Keratinocyte (primary cell): ENCODE measurements at regions not wholly inside any gene's neighbourhood (a gene's known extent, or its start where the extent isn't known, plus 50 kb on each side); places are given as distances from the start of the nearest gene placed in this dataset.

ENCODE experiments used
- DNase-seq: peaks from one replicate; pipeline ENCODE4 v3.0.0-alpha.2; 2011; ENCODE audit warnings: low read depth, missing footprints, low spot score
- FAIRE-seq: peaks from 2 replicates; lab custom pipeline; 2011; peaks lifted over from hg19 to GRCh38; lab: Jason Lieb, UNC
- H2AFZ ChIP-seq: 2 replicates; pipeline ENCODE4 v1.6.0; 2012; ENCODE audit warnings: low read length, control low read depth, inconsistent platforms; ENCODE audit not compliant: control insufficient read depth
- H3K27ac ChIP-seq: 2 replicates; pipeline ENCODE4 v1.5.1; 2011; ENCODE audit warnings: low read length; ENCODE audit not compliant: control insufficient read depth, insufficient read depth
- H3K27me3 ChIP-seq: 3 replicates; pipeline ENCODE4 v1.6.0; 2011; ENCODE audit warnings: low read length; ENCODE audit not compliant: control insufficient read depth, insufficient read depth; ENCODE audit errors: extremely low read depth
- H3K36me3 ChIP-seq, 2 experiments: 2 replicates in 1 of 2; 3 replicates in 1 of 2; pipeline ENCODE4 v1.5.1; 2011; ENCODE audit warnings: low read length in 2 of 2, mild to moderate bottlenecking in 1 of 2; ENCODE audit not compliant: control insufficient read depth in 2 of 2, insufficient read depth in 2 of 2; ENCODE audit errors: extremely low read depth in 1 of 2
- H3K4me1 ChIP-seq: 3 replicates; pipeline ENCODE4 v1.5.1; 2011; ENCODE audit warnings: low read length; ENCODE audit not compliant: control insufficient read depth, insufficient read depth; ENCODE audit errors: extremely low read depth
- H3K4me2 ChIP-seq: 3 replicates; pipeline ENCODE4 v1.6.0; 2011; ENCODE audit warnings: low read depth, low read length; ENCODE audit not compliant: control insufficient read depth, insufficient read depth; ENCODE audit errors: extremely low read depth
- H3K4me3 ChIP-seq, 3 experiments: fragments of 200-600 bp in 1 of 3; sonication (generic) in 1 of 3; 2 replicates in 2 of 3; 3 replicates in 1 of 3; pipeline ENCODE4 v1.5.1; 2011 to 2016; ENCODE audit warnings: low read length in 3 of 3, mild to moderate bottlenecking in 3 of 3, control low read depth in 2 of 3, inconsistent platforms in 1 of 3, low read depth in 1 of 3, mixed read lengths in 1 of 3, mixed run types in 1 of 3, moderate library complexity in 1 of 3; ENCODE audit not compliant: control insufficient read depth in 2 of 3, insufficient read depth in 2 of 3; ENCODE audit errors: extremely low read depth in 1 of 3
- H3K79me2 ChIP-seq: 2 replicates; pipeline ENCODE4 v1.6.0; 2012; ENCODE audit warnings: low read length; ENCODE audit not compliant: control insufficient read depth, insufficient read depth
- H3K9ac ChIP-seq: 3 replicates; pipeline ENCODE4 v1.6.0; 2011; ENCODE audit warnings: low read length; ENCODE audit not compliant: control insufficient read depth, insufficient read depth; ENCODE audit errors: extremely low read depth
- H3K9me1 ChIP-seq: 3 replicates; pipeline ENCODE4 v1.6.0; 2011; ENCODE audit warnings: low read length; ENCODE audit not compliant: control insufficient read depth, insufficient read depth; ENCODE audit errors: extremely low read depth
- H3K9me3 ChIP-seq: 2 replicates; pipeline ENCODE4 v1.5.1; 2012; ENCODE audit warnings: low read depth, low read length; ENCODE audit not compliant: control insufficient read depth
- H4K20me1 ChIP-seq: 3 replicates; pipeline ENCODE4 v1.6.0; 2011; ENCODE audit warnings: low read length; ENCODE audit not compliant: control insufficient read depth, insufficient read depth; ENCODE audit errors: extremely low read depth
- CTCF ChIP-seq, 3 experiments: IDR thresholded peaks in 1 of 3; conservative IDR thresholded peaks in 1 of 3; optimal IDR thresholded peaks in 1 of 3; 2 replicates in 2 of 3; 3 replicates in 1 of 3; pipeline versions ENCODE3 to v1.5.1; 2011; ENCODE audit warnings: low read length in 3 of 3, mild to moderate bottlenecking in 3 of 3, moderate library complexity in 2 of 3, control low read depth in 1 of 3, inconsistent platforms in 1 of 3; ENCODE audit not compliant: insufficient read depth in 2 of 3; ENCODE audit errors: extremely low read depth in 1 of 3
- EZH2 ChIP-seq: IDR thresholded peaks from one replicate; pipeline ENCODE4 v1.6.1; 2012; ENCODE audit warnings: inconsistent platforms, mild to moderate bottlenecking, low read length, moderate library complexity
- dilution Hi-C: fragments of 300-500 bp; cut with MboI; formaldehyde crosslinking; loops from one replicate; pipeline ENCODE4 v1.7.0; 2020; ENCODE audit warnings: low sequenced_read_pairs; ENCODE audit not compliant: extremely low pct_ligation_motif_present

GRCh38 chr6:137363805-137364138, 130.4 kb downstream of the OLIG3 start:
- no peaks in the 10 kb centered on the region for H3K9me3 ChIP-seq
- no peak overlapping the region for H3K27ac ChIP-seq
- H3K4me3 ChIP-seq: no peak overlapping the region
- no peaks in the 10 kb centered on the region for H4K20me1 ChIP-seq
- no peaks in the 10 kb centered on the region for H3K9me1 ChIP-seq
- H3K27me3 ChIP-seq: no peaks in the 10 kb centered on the region
- H3K36me3 ChIP-seq: no peaks in the 10 kb centered on the region
- peaks cover 5% of the 10 kb centered on the region for H3K4me1 ChIP-seq
- H2AFZ ChIP-seq: no peak overlapping the region
- H3K79me2 ChIP-seq: no peaks in the 10 kb centered on the region
- H3K9ac ChIP-seq: no peak overlapping the region
- DNase-seq (peak; percentile 15), FAIRE-seq (peak; percentile 9)
- TF ChIP-seq EZH2 (no peak), CTCF (optimal IDR thresholded peaks at IDR 0.05 in 1 of 3, IDR thresholded peaks at IDR 0.05 in 1 of 3, conservative IDR thresholded peaks at IDR 0.05 in 1 of 3; ENCODE audit: extremely low read depth in 1 of 3, insufficient read depth in 2 of 3, low read length in 3 of 3) (no peak)
- no peak overlapping the region for H3K4me2 ChIP-seq
- dilution Hi-C loops: no loop called here

DNA sequence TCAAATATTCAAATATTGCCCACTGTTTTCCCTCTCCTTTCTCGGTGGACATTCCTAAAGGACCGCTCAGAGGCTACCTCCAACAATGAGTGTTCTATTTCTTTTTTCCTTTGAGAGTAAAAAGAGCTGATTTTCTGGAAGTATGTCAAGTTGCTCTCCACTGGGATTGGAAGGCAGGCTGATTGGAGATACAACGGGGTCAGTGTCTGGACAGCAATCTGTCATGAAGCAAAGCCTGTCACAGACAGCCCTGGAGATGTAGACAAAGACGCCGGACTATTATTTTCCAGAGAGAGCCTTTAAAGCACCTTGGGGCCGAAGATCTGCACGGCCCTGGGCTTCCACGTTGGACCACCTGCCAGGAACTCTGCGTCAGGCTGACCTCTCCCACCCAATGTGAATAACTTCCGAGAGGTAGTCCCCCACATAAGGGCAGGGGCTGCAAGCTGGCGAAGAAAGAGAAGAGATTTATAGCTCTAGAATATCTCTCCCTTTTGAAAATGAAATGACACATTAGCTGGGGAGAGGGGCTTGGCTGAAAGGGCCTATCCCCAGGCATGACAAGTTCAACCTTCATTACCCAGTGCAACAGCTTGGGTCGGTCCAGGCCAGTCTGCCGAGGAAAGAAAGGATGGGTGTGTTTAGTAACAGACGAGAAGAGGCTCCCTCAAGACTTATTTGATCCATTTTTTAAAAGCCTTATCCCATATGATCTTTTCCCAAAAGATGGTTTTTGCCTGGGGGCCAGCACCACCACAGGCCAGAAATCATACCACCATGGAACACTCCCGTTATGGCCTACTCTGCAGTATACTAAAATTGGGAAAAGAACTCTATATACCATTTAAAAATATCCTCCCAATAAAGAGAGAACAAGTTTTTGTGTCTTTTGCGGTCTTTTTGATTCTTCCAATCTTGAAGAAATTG, 131.1 kb downstream of the OLIG3 start:
- H3K27me3 ChIP-seq: no peaks in the 10 kb centered on the region
- no peaks in the 10 kb centered on the region for H3K36me3 ChIP-seq
- FAIRE-seq (no peak), DNase-seq (no peak)
- peaks cover 5% of the 10 kb centered on the region for H3K4me1 ChIP-seq
- no peak for TF ChIP-seq EZH2
- TF ChIP-seq CTCF (optimal IDR thresholded peaks at IDR 0.05 in 1 of 3, IDR thresholded peaks at IDR 0.05 in 1 of 3, conservative IDR thresholded peaks at IDR 0.05 in 1 of 3; ENCODE audit: extremely low read depth in 1 of 3, insufficient read depth in 2 of 3, low read length in 3 of 3): no peak
- no peak overlapping the region for H3K4me3 ChIP-seq
- H3K9ac ChIP-seq: no peak overlapping the region
- no peak overlapping the region for H3K27ac ChIP-seq
- no peaks in the 10 kb centered on the region for H4K20me1 ChIP-seq
- no peaks in the 10 kb centered on the region for H3K79me2 ChIP-seq
- no peak overlapping the region for H2AFZ ChIP-seq
- no peaks in the 10 kb centered on the region for H3K9me1 ChIP-seq
- dilution Hi-C loops: no loop called here
- no peaks in the 10 kb centered on the region for H3K9me3 ChIP-seq
- H3K4me2 ChIP-seq: no peak overlapping the region
